Gastrocnemius medialis (tissue), 4 donors: ENCODE measurements at regions not wholly inside any gene's neighbourhood (a gene's known extent, or its start where the extent isn't known, plus 50 kb on each side); places are given as distances from the start of the nearest gene placed in this dataset.

Experiments used
- CTCF ChIP-seq, 5 experiments: fragments of 450-650 bp in 3 of 5; fragments of 200-600 bp in 2 of 5; sonication (generic) in 2 of 5; IDR thresholded peaks in 4 of 5; conservative IDR thresholded peaks in 1 of 5; 1 replicate in 4 of 5; 2 replicates in 1 of 5; pipeline ENCODE4 v1.5.1; 2016 to 2019; ENCODE audit warnings: antibody characterized with exemption in 5 of 5, mild to moderate bottlenecking in 3 of 5, moderate library complexity in 3 of 5
- POLR2A ChIP-seq, 2 donors: fragments of 450-650 bp; IDR thresholded peaks; one replicate each; pipeline ENCODE4 v1.6.1; 2017; ENCODE audit warnings: antibody characterized with exemption in 2 of 2, mild to moderate bottlenecking in 2 of 2, moderate library complexity in 2 of 2

DNA sequence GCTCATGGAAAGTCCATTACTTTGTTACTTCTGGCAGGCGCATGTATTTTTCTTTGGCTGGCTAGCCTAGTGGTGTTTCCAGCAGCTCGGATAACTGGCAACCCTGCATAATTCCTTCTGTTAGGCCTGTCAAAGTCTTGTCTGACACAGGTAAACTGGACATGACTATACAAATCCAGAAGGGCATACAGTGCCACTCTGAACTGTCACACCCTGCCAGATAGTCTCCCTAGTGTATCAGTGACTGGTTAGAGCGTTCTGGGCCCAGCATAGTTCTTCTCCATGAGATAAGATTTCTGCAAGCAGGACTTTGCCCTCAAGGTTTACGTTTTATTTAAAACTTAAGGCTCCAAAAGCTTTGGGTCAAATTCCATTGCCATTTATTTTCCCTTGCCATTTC is 177.7 kb upstream of the GORAB start:
- TF ChIP-seq CTCF (IDR thresholded peaks at IDR 0.05 in 4 of 5, conservative IDR thresholded peaks at IDR 0.05 in 1 of 5), result no peak
- no peak for TF ChIP-seq POLR2A (IDR thresholded peaks at IDR 0.05)
